RCC 7860 (cell line): ENCODE measurements at regions not wholly inside any gene's neighbourhood (a gene's known extent, or its start where the extent isn't known, plus 50 kb on each side); places are given as distances from the start of the nearest gene placed in this dataset.
"Not testable (repeated sequence)": the region's sequence is repeated elsewhere in the genome, so short reads cannot be mapped to it uniquely, and the experiment has no call there.

Experiments
- DNase-seq: peaks from one replicate; pipeline ENCODE4 v3.0.0-alpha.2; 2015; ENCODE audit warnings: low spot score
- FAIRE-seq: peaks from 2 replicates; lab custom pipeline; 2012; peaks lifted over from hg19 to GRCh38; lab: Jason Lieb, UNC

GRCh38 chr5:56409331-56410190 lies 176.4 kb upstream of the ANKRD55 start:
- DNase-seq = peak; percentile 38
- peak; percentile 44 for FAIRE-seq

GRCh38 chr5:56406838-56407237 lies 173.7 kb upstream of the ANKRD55 start:
- no peak for FAIRE-seq
- DNase-seq = no peak

GRCh38 chr5:56406221-56406620 lies 173.1 kb upstream of the ANKRD55 start:
- FAIRE-seq = no peak

DNA sequence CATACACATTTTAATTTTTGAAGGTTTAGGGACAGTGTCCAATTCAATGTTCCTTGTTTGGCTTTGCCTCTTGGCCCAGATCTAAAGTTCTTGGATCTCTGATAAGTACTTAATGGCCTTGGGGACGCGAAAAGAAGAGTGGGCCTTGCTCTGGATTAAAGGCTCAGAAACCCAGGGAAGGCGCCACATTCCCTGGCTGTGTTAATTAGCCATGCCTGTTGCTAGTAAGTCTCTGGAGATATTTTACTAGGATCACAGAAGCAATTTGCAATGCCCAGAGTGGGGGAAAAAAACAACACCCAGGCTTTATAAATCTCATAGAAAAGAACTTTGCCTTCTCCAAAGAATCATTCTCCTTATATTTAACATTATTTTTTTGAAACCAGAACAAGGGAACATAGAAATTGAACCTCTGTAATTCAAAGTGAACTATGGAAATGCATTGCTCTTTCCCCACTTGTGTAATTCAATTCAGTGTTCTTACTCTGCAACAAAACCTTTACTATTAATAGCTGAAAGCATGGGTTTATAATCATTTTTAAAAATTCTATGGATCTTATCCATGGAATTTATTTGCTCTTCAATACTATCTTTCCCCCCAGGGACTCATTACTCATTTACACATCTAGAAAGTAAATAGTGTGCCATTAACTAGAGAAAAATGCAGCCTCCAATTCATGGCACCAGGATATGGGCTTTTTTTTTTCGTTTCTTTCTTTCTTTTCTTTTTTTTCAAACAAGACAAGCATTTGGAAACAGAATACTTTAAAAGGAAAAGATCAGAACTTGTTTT lies 172.2 kb upstream of the ANKRD55 start:
- peak; percentile 7 for FAIRE-seq

More at GRCh38 chr5:56406221-56406620, 173.1 kb upstream of the ANKRD55 start:
- peak; percentile 35 for DNase-seq

GRCh38 chr5:56402266-56403220 lies 169.4 kb upstream of the ANKRD55 start:
- no peak for FAIRE-seq

More for the DNA sequence above, 172.2 kb upstream of the ANKRD55 start:
- no peak for DNase-seq

GRCh38 chr5:56397796-56398195 lies 164.7 kb upstream of the ANKRD55 start:
- not testable (repeated sequence) for DNase-seq, FAIRE-seq

More at GRCh38 chr5:56402266-56403220, 169.4 kb upstream of the ANKRD55 start:
- no peak for DNase-seq

DNA sequence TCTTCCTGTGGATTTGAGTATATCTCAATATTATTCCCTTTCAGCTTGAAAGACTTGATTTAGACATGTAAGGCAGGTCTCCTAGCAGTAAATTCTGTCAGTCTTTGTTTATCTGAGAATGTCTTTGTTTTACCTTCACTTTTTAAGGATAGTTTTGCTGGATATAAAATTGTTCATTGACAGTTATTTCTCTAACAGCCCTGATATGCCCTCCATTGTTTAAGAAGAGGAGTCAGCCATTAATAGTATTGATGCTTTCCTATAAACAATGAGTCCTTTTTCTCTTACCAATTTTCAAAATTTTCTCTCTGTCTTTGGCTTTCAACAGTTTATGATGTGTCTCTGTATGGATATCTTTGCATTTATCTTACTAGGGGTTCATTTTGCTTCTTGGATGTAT lies 163.5 kb upstream of the ANKRD55 start:
- FAIRE-seq (no peak), DNase-seq (no peak)

DNA sequence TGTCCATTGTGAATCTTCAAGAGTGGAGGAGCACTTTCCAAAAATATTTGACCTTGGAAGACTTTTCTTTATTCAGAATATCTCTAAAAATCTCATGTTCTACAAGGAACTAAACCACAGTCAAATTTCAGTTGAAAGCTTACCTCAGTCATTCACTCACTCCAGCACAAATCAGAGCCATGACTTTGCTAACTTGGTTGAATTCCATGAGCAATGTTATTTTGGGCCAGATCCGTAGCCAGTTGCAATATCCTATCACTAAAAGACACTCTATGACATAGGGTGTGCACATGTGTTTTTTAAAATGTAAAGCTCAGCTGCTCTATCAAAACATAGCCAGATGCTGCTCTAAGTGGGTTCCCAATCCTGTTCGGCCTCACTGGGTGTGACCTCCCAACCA lies 156.1 kb upstream of the ANKRD55 start:
- no peak for DNase-seq
- no peak for FAIRE-seq

- DNase-seq = no peak
- no peak for FAIRE-seq
Observed at GRCh38 chr5:56388229-56388985, 155.3 kb upstream of the ANKRD55 start.

DNA sequence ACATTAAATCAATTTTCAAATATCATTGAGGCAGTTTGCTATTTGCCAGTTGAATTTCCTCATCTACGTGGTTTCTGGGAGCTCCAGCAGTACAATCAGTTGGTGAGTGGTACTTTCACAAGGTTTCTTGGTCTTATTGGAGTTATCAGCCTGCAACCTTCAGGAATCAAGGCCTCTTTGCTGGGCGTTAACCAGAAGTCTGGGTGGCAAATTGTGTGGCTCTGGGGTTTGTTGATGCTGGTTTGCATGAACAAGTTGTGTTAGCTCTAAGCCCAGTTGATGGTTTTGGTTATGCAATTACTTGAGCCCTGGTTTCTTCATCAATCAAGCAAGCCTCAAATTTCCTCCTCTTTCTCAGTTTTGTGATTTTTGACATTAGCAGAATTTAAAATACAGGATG lies 152.9 kb upstream of the ANKRD55 start:
- no peak for FAIRE-seq
- no peak for DNase-seq

- no peak for FAIRE-seq
- no peak for DNase-seq
Observed at GRCh38 chr5:56384186-56384585, 151.1 kb upstream of the ANKRD55 start.

DNA sequence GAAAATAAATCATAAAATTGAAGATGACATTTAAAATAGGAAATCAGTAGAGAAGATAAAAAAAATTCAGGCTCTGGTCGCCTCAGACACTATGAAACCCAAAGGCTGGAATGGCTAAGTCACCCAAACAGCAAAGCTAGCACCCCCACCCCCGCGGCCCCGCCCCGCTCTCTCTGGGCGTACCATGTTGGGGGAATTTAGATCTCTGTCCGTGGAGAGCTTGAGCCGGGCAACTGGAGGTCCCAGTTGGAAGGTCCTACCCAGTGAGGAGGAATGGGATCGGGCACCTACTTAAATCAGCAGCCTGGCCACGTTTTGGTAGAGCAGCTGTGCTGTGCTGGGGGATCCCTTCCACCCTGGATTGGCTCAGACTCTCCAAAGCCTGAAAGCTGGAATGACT lies 150.6 kb upstream of the ANKRD55 start:
- no peak for FAIRE-seq
- no peak for DNase-seq

DNA sequence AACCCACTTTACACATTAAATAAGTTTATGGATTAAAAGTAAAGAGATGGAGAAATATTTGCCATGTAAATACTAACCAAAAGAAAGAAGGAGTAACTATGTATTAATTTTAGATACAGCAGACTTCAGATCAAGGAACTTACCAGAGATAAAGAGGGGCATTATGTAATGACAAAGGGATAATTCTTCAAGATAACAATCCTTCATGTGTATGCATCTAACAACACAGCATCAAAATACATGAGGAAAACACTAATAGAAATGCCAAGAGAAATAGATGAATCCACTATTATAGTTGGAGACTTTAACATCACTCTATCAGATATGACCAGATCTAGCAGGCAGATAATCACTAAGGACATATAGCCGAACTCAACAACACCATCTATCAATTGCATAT lies 149.8 kb upstream of the ANKRD55 start:
- no peak for DNase-seq
- FAIRE-seq = no peak

- FAIRE-seq = no peak
- DNase-seq = no peak
Observed at GRCh38 chr5:56377573-56377972, 144.4 kb upstream of the ANKRD55 start.

GRCh38 chr5:56376128-56376527 lies 143.0 kb upstream of the ANKRD55 start:
- FAIRE-seq (no peak), DNase-seq (no peak)

DNA sequence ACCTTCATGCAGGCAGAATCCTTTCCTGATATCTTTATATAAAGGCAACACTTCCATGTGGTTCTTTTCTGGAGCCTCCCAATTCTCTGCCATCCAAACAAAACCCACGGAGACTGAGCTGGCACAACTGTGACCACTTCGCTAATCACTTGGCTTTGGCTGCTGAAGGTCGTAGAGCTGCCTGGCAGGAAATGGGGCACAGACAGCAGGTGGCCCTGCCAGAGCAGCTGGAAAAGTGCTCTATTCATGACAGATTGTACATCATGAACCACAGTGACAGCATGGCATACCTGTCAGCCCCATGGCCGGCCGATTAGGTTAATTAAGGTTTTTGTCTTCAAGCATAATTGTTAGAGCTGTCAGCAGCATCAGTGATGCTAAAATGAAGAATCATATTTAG lies 141.9 kb upstream of the ANKRD55 start:
- no peak for DNase-seq
- FAIRE-seq = no peak

DNA sequence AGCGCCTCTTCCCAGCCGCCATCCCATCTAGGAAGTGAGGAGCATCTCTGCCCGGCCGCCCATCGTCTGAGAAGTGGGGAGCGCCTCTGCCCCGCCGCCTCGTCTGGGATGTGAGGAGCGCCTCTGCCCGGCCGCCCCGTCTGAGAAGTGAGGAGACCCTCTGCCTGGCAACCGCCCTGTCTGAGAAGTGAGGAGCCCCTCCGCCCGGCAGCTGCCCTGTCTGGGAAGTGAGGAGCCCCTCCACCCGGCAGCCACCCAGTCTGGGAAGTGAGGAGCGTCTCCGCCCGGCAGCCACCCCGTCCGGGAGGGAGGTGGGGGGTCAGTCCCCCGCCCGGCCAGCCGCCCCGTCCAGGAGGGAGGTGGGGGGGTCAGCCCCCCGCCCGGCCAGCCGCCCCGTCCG lies 139.4 kb upstream of the ANKRD55 start:
- DNase-seq, FAIRE-seq: not testable (repeated sequence)

DNA sequence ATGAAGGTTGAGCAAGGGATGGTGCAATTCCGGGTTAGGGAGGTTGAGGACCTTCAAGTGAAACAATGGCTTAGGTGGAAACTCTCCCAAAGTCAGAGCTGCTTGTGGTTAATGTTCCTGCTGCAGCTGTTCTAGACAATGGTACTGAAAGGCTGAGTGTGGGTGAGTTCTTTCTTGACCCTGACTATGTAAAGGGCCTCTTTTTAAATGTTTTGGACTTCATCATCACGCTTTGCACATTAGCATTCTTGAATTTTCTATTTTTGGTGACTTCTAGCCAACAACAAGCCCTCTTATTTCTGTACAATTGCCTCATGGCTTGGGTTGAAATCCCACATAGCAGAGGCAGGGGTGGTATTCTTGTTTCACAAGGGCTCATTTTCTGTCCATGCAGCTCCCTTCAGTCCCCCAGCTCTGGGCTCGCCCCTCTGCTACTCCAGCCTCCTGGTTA lies 136.3 kb upstream of the ANKRD55 start:
- no peak for FAIRE-seq
- DNase-seq = no peak

- DNase-seq = no peak
- FAIRE-seq = no peak
Observed at GRCh38 chr5:56367748-56368147, 134.6 kb upstream of the ANKRD55 start.

DNA sequence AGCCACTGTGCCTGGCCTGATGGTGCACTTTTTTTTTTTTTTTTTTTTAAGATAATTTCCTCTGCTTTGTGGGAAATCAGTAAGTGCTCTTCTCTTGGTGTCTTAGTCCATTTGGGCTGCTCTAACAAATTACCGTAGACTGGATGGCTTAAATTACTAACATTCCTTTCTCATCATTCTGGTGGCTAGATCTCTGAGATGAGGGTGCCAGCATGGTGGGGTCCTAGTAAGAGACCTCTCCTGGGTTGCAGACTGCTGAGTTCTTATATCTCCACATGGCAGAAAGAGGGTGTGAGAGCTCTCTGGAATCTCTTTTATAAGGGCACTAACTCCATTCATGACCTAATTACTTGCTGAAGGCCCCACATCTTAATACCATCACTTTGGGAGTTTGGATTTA lies 133.9 kb upstream of the ANKRD55 start:
- DNase-seq (no peak), FAIRE-seq (no peak)
